ENCODE measurements at regions not wholly inside any gene's neighbourhood (a gene's known extent, or its start where the extent isn't known, plus 50 kb on each side); places are given as distances from the start of the nearest gene placed in this dataset.

- H3K9me2 ChIP-seq (replicated peaks; ENCODE audit: low read depth, low read length), result no peaks in the 10 kb centered on the region
- no peaks in the 10 kb centered on the region for H3K9me3 ChIP-seq (ENCODE audit: insufficient read depth, low read depth, low read length)
- no peaks in the 10 kb centered on the region for H3K27me3 ChIP-seq (ENCODE audit: insufficient read depth, low read length, poor library complexity, severe bottlenecking)
- no peaks in the 10 kb centered on the region for H3F3A ChIP-seq (ENCODE audit: low read depth)
- no peaks in the 10 kb centered on the region for H3K4me1 ChIP-seq (ENCODE audit: insufficient read depth, low read length, poor library complexity, severe bottlenecking)
- no peaks in the 10 kb centered on the region for H3K36me3 ChIP-seq (ENCODE audit: insufficient read depth, low read length)
- no peak overlapping the region for H3K9ac ChIP-seq (ENCODE audit: low read depth, low read length, poor library complexity, severe bottlenecking)
- H4K20me1 ChIP-seq (ENCODE audit: insufficient read depth, low read length, poor library complexity, severe bottlenecking), result no peaks in the 10 kb centered on the region
- no peak overlapping the region for H2AFZ ChIP-seq (ENCODE audit: low read length)
- H3K79me2 ChIP-seq (ENCODE audit: insufficient read depth, low read length), result no peaks in the 10 kb centered on the region
- H3K4me2 ChIP-seq (ENCODE audit: low read depth, low read length, poor library complexity, severe bottlenecking), result no peak overlapping the region
- TF ChIP-seq EZH2phosphoT487 (IDR thresholded peaks at IDR 0.05; ENCODE audit: borderline replicate concordance), result no peak
- TF ChIP-seq, protein P1, sequence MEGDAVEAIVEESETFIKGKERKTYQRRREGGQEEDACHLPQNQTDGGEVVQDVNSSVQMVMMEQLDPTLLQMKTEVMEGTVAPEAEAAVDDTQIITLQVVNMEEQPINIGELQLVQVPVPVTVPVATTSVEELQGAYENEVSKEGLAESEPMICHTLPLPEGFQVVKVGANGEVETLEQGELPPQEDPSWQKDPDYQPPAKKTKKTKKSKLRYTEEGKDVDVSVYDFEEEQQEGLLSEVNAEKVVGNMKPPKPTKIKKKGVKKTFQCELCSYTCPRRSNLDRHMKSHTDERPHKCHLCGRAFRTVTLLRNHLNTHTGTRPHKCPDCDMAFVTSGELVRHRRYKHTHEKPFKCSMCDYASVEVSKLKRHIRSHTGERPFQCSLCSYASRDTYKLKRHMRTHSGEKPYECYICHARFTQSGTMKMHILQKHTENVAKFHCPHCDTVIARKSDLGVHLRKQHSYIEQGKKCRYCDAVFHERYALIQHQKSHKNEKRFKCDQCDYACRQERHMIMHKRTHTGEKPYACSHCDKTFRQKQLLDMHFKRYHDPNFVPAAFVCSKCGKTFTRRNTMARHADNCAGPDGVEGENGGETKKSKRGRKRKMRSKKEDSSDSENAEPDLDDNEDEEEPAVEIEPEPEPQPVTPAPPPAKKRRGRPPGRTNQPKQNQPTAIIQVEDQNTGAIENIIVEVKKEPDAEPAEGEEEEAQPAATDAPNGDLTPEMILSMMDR (conservative IDR thresholded peaks at IDR 0.05; ENCODE audit: low read length), result no peak
- H3K4me3 ChIP-seq (ENCODE audit: low read length, poor library complexity, severe bottlenecking), result no peak overlapping the region
Observed at GRCh38 chr2:16018277-16019059, 78.1 kb downstream of the MYCN start.

DNA sequence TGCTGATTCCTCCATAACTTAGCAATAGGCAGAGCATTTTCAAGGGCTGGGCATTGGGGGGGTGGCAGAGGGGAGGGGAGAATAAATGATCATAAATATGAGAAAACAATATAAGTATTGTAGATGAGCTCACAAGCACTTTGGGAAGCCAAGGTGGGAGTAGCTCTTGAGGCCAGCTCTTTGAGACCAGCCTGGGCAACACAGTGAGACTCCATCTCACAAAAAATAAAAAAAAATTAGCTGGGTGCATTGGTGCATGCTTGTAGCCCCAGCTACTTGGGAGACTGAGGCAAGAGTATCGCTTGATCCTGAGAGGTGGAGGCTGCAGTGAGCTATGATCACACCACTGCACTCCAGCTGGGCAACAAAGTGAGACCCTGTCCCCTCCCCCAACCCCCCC lies 75.9 kb downstream of the MYCN start:
- no peaks in the 10 kb centered on the region for H3F3A ChIP-seq (ENCODE audit: low read depth)
- no peak overlapping the region for H3K4me2 ChIP-seq (ENCODE audit: low read depth, low read length, poor library complexity, severe bottlenecking)
- H3K79me2 ChIP-seq (ENCODE audit: insufficient read depth, low read length), result no peaks in the 10 kb centered on the region
- H3K9me3 ChIP-seq (ENCODE audit: insufficient read depth, low read depth, low read length), result no peaks in the 10 kb centered on the region
- H3K27me3 ChIP-seq (ENCODE audit: insufficient read depth, low read length, poor library complexity, severe bottlenecking), result no peaks in the 10 kb centered on the region
- no peak overlapping the region for H3K4me3 ChIP-seq (ENCODE audit: low read length, poor library complexity, severe bottlenecking)
- TF ChIP-seq, protein P1 (conservative IDR thresholded peaks at IDR 0.05; ENCODE audit: low read length), result no peak
- no peak for TF ChIP-seq EZH2phosphoT487 (IDR thresholded peaks at IDR 0.05; ENCODE audit: borderline replicate concordance)
- H3K9ac ChIP-seq (ENCODE audit: low read depth, low read length, poor library complexity, severe bottlenecking), result no peak overlapping the region
- H3K9me2 ChIP-seq (replicated peaks; ENCODE audit: low read depth, low read length), result no peaks in the 10 kb centered on the region
- H3K36me3 ChIP-seq (ENCODE audit: insufficient read depth, low read length), result no peaks in the 10 kb centered on the region
- H4K20me1 ChIP-seq (ENCODE audit: insufficient read depth, low read length, poor library complexity, severe bottlenecking), result no peaks in the 10 kb centered on the region
- H3K4me1 ChIP-seq (ENCODE audit: insufficient read depth, low read length, poor library complexity, severe bottlenecking), result no peaks in the 10 kb centered on the region
- no peak overlapping the region for H2AFZ ChIP-seq (ENCODE audit: low read length)

GRCh38 chr2:16015903-16016265 lies 75.5 kb downstream of the MYCN start:
- Histone ChIP-seq H2AFZ (ENCODE audit: low read length) (no peak overlapping the region), H3K9me3 (ENCODE audit: insufficient read depth, low read depth, low read length) (no peaks in the 10 kb centered on the region), H4K20me1 (ENCODE audit: insufficient read depth, low read length, poor library complexity, severe bottlenecking) (no peaks in the 10 kb centered on the region), H3F3A (ENCODE audit: low read depth) (no peaks in the 10 kb centered on the region), H3K79me2 (ENCODE audit: insufficient read depth, low read length) (no peaks in the 10 kb centered on the region), H3K27me3 (ENCODE audit: insufficient read depth, low read length, poor library complexity, severe bottlenecking) (no peaks in the 10 kb centered on the region), H3K4me2 (ENCODE audit: low read depth, low read length, poor library complexity, severe bottlenecking) (no peak overlapping the region), H3K36me3 (ENCODE audit: insufficient read depth, low read length) (no peaks in the 10 kb centered on the region), H3K9ac (ENCODE audit: low read depth, low read length, poor library complexity, severe bottlenecking) (no peak overlapping the region), H3K4me3 (ENCODE audit: low read length, poor library complexity, severe bottlenecking) (no peak overlapping the region), H3K4me1 (ENCODE audit: insufficient read depth, low read length, poor library complexity, severe bottlenecking) (no peaks in the 10 kb centered on the region), H3K9me2 (replicated peaks; ENCODE audit: low read depth, low read length) (no peaks in the 10 kb centered on the region)
- TF ChIP-seq EZH2phosphoT487 (IDR thresholded peaks at IDR 0.05; ENCODE audit: borderline replicate concordance), result no peak
- TF ChIP-seq, protein P1 (conservative IDR thresholded peaks at IDR 0.05; ENCODE audit: low read length), result no peak
